EL (cell line): ENCODE measurements at regions not wholly inside any gene's neighbourhood (a gene's known extent, or its start where the extent isn't known, plus 50 kb on each side); places are given as distances from the start of the nearest gene placed in this dataset.
A peak's percentile ranks its signal among the peaks of the same experiment; 100 is the strongest.

Experiments
- DNase-seq: peaks from one replicate; pipeline ENCODE4 v3.0.0-alpha.2; 2016

- no peak for DNase-seq
These were observed 267.8 kb upstream of the NREP start for GRCh38 chr5:112024769-112025168.

- DNase-seq = no peak
These were observed 267.2 kb upstream of the NREP start for GRCh38 chr5:112024221-112024620.

- DNase-seq = no peak
These were observed 266.8 kb upstream of the NREP start for GRCh38 chr5:112023766-112024165.

GRCh38 chr5:112018846-112019245, 261.9 kb upstream of the NREP start:
- DNase-seq = no peak

- no peak for DNase-seq
These were observed 260.0 kb upstream of the NREP start for GRCh38 chr5:112016980-112017379.

GRCh38 chr5:112014783-112015395, 257.9 kb upstream of the NREP start:
- DNase-seq = no peak

GRCh38 chr5:112013660-112014059, 256.7 kb upstream of the NREP start:
- no peak for DNase-seq

GRCh38 chr5:112012104-112012503, 255.1 kb upstream of the NREP start:
- DNase-seq = peak; percentile 35

GRCh38 chr5:112010475-112010874, 253.5 kb upstream of the NREP start:
- DNase-seq = no peak

GRCh38 chr5:112006721-112007120, 249.7 kb upstream of the NREP start:
- DNase-seq = peak; percentile 73

GRCh38 chr5:112005623-112005930, 248.6 kb upstream of the NREP start:
- peak; percentile 85 for DNase-seq

GRCh38 chr5:112004867-112005622, 248.1 kb upstream of the NREP start:
- peak; percentile 88 for DNase-seq

- DNase-seq = no peak
These were observed 245.4 kb upstream of the NREP start for GRCh38 chr5:112002376-112002775.

GRCh38 chr5:111999286-111999685, 242.3 kb upstream of the NREP start:
- peak; percentile 83 for DNase-seq

GRCh38 chr5:111998871-111999270, 241.9 kb upstream of the NREP start:
- DNase-seq = peak; percentile 47

GRCh38 chr5:111997711-111998110, 240.7 kb upstream of the NREP start:
- peak; percentile 100 for DNase-seq

GRCh38 chr5:111997308-111997707, 240.3 kb upstream of the NREP start:
- no peak for DNase-seq

GRCh38 chr5:111996574-111996973, 239.6 kb upstream of the NREP start:
- no peak for DNase-seq

GRCh38 chr5:111995701-111996100, 238.7 kb upstream of the NREP start:
- DNase-seq = no peak

GRCh38 chr5:111993242-111993641, 236.2 kb upstream of the NREP start:
- DNase-seq = no peak

- DNase-seq = peak; percentile 92
These were observed 227.1 kb upstream of the NREP start for GRCh38 chr5:111984044-111984443.

- DNase-seq = no peak
These were observed 226.5 kb upstream of the NREP start for GRCh38 chr5:111983459-111983858.

GRCh38 chr5:111977436-111977829, 220.4 kb upstream of the NREP start:
- DNase-seq = no peak

GRCh38 chr5:111976705-111977435, 219.9 kb upstream of the NREP start:
- peak; percentile 25 for DNase-seq
